Choroid plexus epithelial cell (primary cell): ENCODE measurements at regions not wholly inside any gene's neighbourhood (a gene's known extent, or its start where the extent isn't known, plus 50 kb on each side); places are given as distances from the start of the nearest gene placed in this dataset.

Experiments used
- DNase-seq: peaks from one replicate; pipeline ENCODE4 v3.0.0-alpha.2; 2010; ENCODE audit warnings: low read depth
- H3K4me3 ChIP-seq: 2 replicates; pipeline ENCODE4 v1.5.1; 2011; ENCODE audit warnings: low read depth, mild to moderate bottlenecking, control low read depth, low read length, moderate library complexity
- CTCF ChIP-seq: conservative IDR thresholded peaks from 2 replicates; pipeline ENCODE4 v1.5.1; 2011; ENCODE audit warnings: low read depth, mild to moderate bottlenecking, control low read depth, inconsistent platforms, low read length, moderate library complexity

GRCh38 chr20:57900226-57900905 is 190.6 kb upstream of the PMEPA1 start:
- no peak for TF ChIP-seq CTCF
- H3K4me3 ChIP-seq, result no peak overlapping the region
- DNase-seq, result no peak

- no peak overlapping the region for H3K4me3 ChIP-seq
- no peak for TF ChIP-seq CTCF
- DNase-seq, result no peak
Observed at GRCh38 chr20:57899554-57899953, 189.7 kb upstream of the PMEPA1 start.

- no peak for DNase-seq
- no peak for TF ChIP-seq CTCF
- no peak overlapping the region for H3K4me3 ChIP-seq
Observed at GRCh38 chr20:57898332-57898731, 188.5 kb upstream of the PMEPA1 start.

GRCh38 chr20:57897891-57898290 is 188.1 kb upstream of the PMEPA1 start:
- no peak overlapping the region for H3K4me3 ChIP-seq
- no peak for TF ChIP-seq CTCF
- no peak for DNase-seq

GRCh38 chr20:57897156-57897874 is 187.5 kb upstream of the PMEPA1 start:
- DNase-seq, result no peak
- no peak for TF ChIP-seq CTCF
- H3K4me3 ChIP-seq, result no peak overlapping the region

GRCh38 chr20:57896563-57896962 is 186.7 kb upstream of the PMEPA1 start:
- no peak overlapping the region for H3K4me3 ChIP-seq
- no peak for TF ChIP-seq CTCF

GRCh38 chr20:57896017-57896416 is 186.2 kb upstream of the PMEPA1 start:
- no peak for DNase-seq
- H3K4me3 ChIP-seq, result no peak overlapping the region
- no peak for TF ChIP-seq CTCF

More at GRCh38 chr20:57896563-57896962, 186.7 kb upstream of the PMEPA1 start:
- no peak for DNase-seq
